Tongue (tissue), 1 donor: ENCODE measurements at regions not wholly inside any gene's neighbourhood (a gene's known extent, or its start where the extent isn't known, plus 50 kb on each side); places are given as distances from the start of the nearest gene placed in this dataset.
"Not testable (repeated sequence)": the region's sequence is repeated elsewhere in the genome, so short reads cannot be mapped to it uniquely, and the experiment has no call there.

ENCODE experiments used
- DNase-seq: peaks from one replicate; pipeline ENCODE4 v3.0.0-alpha.2; 2015

GRCh38 chr7:17440025-17440784, 141.8 kb downstream of the AHR start:
- not testable (repeated sequence) for DNase-seq

GRCh38 chr7:17440831-17441230, 142.4 kb downstream of the AHR start:
- no peak for DNase-seq

- DNase-seq = no peak
Observed at GRCh38 chr7:17441557-17441956, 143.1 kb downstream of the AHR start.

- no peak for DNase-seq
Observed at GRCh38 chr7:17444151-17444550, 145.7 kb downstream of the AHR start.

GRCh38 chr7:17444673-17445072, 146.2 kb downstream of the AHR start:
- no peak for DNase-seq

GRCh38 chr7:17446340-17446739, 147.9 kb downstream of the AHR start:
- no peak for DNase-seq

- DNase-seq = no peak
Observed at GRCh38 chr7:17447728-17448478, 149.5 kb downstream of the AHR start.

GRCh38 chr7:17448479-17449423, 150.3 kb downstream of the AHR start:
- DNase-seq = no peak

GRCh38 chr7:17456541-17456940, 158.1 kb downstream of the AHR start:
- DNase-seq = no peak

- DNase-seq = no peak
Observed at GRCh38 chr7:17460001-17460400, 161.5 kb downstream of the AHR start.

GRCh38 chr7:17460665-17461064, 162.2 kb downstream of the AHR start:
- no peak for DNase-seq

- no peak for DNase-seq
Observed at GRCh38 chr7:17462131-17462631, 163.7 kb downstream of the AHR start.

GRCh38 chr7:17463511-17464085, 165.1 kb downstream of the AHR start:
- DNase-seq = no peak

GRCh38 chr7:17466216-17466615, 167.8 kb downstream of the AHR start:
- DNase-seq = no peak

GRCh38 chr7:17467386-17467945, 169.0 kb downstream of the AHR start:
- DNase-seq = no peak

- DNase-seq = no peak
Observed at GRCh38 chr7:17471325-17471724, 172.9 kb downstream of the AHR start.

- DNase-seq = no peak
Observed at GRCh38 chr7:17472518-17472917, 174.1 kb downstream of the AHR start.

- DNase-seq = no peak
Observed at GRCh38 chr7:17472939-17473338, 174.5 kb downstream of the AHR start.

GRCh38 chr7:17474724-17475344, 176.4 kb downstream of the AHR start:
- no peak for DNase-seq

- DNase-seq = no peak
Observed at GRCh38 chr7:17477182-17477581, 178.7 kb downstream of the AHR start.

GRCh38 chr7:17481118-17481517, 182.7 kb downstream of the AHR start:
- no peak for DNase-seq
